ENCODE measurements at regions not wholly inside any gene's neighbourhood (a gene's known extent, or its start where the extent isn't known, plus 50 kb on each side); places are given as distances from the start of the nearest gene placed in this dataset.
"Not testable (repeated sequence)": the region's sequence is repeated elsewhere in the genome, so short reads cannot be mapped to it uniquely, and the experiment has no call there.

DNA sequence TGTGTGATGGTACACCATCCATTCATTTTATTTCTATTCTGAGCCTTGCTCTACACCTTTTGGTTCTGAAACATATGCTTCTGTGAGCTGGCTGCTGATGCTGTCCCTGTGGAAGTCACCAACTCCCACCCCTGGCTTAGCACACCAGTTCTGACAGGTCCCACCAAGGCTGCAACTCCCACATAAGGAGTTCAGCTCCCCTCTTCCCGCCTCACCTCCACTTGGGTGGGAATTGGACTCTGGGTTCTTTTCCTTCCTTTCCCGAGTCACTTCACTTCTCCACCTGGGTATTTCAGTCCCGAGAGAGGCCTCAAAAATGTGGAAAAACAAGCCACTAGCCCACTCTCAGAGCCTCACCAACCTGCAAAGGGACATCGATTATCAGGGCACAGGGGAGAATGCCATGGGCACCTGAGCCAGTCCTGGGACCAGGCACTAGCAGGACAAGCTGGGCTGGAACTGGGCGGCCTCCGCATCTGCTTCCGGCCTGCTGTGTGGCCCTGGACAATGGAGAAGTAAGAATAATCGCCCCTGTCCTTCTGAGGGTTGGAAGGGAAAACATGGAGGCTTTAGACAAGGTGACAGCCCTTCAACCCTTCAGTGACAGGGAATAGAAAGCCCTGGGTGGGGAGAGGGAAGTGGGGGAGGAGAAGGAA, 80.1 kb downstream of the IGLL1 start:
- Histone ChIP-seq H3K4me3 (no peak overlapping the region), H3K4me1 (no peaks in the 10 kb centered on the region), H3K27me3 (no peaks in the 10 kb centered on the region), H3K9me3 (no peaks in the 10 kb centered on the region), H3K27ac (no peak overlapping the region), H3K36me3 (no peaks in the 10 kb centered on the region)
- TF ChIP-seq, protein P1, sequence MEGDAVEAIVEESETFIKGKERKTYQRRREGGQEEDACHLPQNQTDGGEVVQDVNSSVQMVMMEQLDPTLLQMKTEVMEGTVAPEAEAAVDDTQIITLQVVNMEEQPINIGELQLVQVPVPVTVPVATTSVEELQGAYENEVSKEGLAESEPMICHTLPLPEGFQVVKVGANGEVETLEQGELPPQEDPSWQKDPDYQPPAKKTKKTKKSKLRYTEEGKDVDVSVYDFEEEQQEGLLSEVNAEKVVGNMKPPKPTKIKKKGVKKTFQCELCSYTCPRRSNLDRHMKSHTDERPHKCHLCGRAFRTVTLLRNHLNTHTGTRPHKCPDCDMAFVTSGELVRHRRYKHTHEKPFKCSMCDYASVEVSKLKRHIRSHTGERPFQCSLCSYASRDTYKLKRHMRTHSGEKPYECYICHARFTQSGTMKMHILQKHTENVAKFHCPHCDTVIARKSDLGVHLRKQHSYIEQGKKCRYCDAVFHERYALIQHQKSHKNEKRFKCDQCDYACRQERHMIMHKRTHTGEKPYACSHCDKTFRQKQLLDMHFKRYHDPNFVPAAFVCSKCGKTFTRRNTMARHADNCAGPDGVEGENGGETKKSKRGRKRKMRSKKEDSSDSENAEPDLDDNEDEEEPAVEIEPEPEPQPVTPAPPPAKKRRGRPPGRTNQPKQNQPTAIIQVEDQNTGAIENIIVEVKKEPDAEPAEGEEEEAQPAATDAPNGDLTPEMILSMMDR (IDR thresholded peaks at IDR 0.05) = no peak
- TF ChIP-seq POLR2A (IDR thresholded peaks at IDR 0.05) = no peak
- 66% methylated on average over 7 of the region's 8 CpGs for WGBS (ENCODE audit: insufficient coverage, low coverage, low lambda C conversion rate, missing lambda C conversion rate)
- no peak for ATAC-seq
- no peak for DNase-seq
- intact Hi-C loops (cut with DNase I) = no loop called here

DNA sequence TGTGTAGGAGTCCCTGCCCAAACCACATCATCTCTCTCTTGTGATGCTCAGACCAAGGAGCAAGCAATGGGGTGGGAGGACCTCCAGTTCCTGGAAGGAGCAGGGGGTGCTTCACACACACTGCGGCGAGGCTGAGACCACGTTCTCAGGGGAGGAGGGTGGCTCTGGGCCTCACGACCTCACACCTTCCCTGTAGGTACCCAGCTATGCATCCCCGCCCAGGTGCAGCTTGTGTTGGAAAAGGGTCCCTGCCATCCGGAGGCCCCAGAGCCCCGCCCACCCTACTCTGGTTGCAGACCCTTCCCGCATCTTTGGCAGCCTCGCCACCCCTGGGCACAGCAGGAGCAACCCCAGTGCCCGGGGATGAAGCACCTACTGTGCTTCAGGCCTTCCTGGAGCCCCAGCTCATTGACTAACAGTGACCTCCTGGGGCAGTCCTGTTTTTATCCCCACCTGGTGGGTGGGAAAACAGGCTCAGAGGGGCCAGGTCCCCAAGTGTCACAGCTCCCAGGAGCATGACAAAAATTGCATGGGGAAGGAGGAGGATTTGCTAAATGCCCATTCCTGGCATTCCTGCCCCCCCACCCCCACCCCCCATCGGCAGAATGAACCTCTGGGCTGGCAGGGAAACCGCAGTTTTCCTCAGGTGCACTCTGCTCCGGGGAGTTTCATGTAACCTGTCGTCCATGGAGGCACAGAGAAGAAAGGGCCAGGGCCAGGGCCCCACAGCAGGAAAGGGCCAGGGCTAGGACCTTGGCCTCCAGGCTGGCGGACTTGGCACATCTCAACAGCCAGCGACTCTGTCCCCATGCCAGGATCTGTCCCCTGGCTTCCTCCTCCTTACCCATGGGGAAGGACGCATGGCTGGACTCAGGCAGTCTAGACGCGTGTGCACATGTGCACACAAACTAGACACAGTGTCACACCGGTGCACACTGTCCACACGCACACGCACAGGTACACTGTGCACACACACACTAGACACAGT, 81.0 kb downstream of the IGLL1 start:
- intact Hi-C loops (cut with DNase I) = no loop called here
- H3K36me3 ChIP-seq = no peaks in the 10 kb centered on the region
- 47% methylated on average over 6 of the region's 22 CpGs for WGBS (ENCODE audit: insufficient coverage, low coverage, low lambda C conversion rate, missing lambda C conversion rate)
- H3K9me3 ChIP-seq = no peaks in the 10 kb centered on the region
- no peak overlapping the region for H3K27ac ChIP-seq
- H3K27me3 ChIP-seq = no peaks in the 10 kb centered on the region
- no peak overlapping the region for H3K4me3 ChIP-seq
- no peak for DNase-seq
- TF ChIP-seq POLR2A (IDR thresholded peaks at IDR 0.05) = no peak
- TF ChIP-seq, protein P1 (IDR thresholded peaks at IDR 0.05) = no peak
- no peaks in the 10 kb centered on the region for H3K4me1 ChIP-seq
- ATAC-seq = peak in 3 of 4 donors; percentile 25 to 64 (median 42)

DNA sequence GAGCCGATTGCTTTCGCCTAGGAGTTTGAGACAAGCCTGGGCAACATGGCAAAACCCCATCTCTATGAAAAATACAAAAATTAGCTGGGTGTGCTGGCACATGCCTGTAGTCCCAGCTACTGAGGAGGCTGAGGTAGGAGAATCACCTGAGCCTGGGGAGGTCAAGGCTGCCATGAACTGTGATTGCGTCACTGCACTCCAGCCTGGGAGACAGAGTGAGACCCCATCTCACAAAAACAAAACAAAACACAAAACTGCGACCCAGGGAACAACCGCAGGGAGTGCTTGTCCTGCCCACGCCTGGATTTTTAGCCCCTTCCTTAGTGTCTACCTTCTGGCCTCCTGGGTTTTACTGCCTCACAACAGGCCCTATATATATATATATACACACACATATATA, 82.2 kb downstream of the IGLL1 start:
- WGBS (ENCODE audit: insufficient coverage, low coverage, low lambda C conversion rate, missing lambda C conversion rate) = 52% methylated on average over 4 of the region's 6 CpGs
- H3K4me3 ChIP-seq; DNase-seq; H3K9me3 ChIP-seq; intact Hi-C loops (cut with DNase I); H3K27ac ChIP-seq; H3K36me3 ChIP-seq; ATAC-seq; H3K4me1 ChIP-seq; H3K27me3 ChIP-seq: not testable (repeated sequence)

DNA sequence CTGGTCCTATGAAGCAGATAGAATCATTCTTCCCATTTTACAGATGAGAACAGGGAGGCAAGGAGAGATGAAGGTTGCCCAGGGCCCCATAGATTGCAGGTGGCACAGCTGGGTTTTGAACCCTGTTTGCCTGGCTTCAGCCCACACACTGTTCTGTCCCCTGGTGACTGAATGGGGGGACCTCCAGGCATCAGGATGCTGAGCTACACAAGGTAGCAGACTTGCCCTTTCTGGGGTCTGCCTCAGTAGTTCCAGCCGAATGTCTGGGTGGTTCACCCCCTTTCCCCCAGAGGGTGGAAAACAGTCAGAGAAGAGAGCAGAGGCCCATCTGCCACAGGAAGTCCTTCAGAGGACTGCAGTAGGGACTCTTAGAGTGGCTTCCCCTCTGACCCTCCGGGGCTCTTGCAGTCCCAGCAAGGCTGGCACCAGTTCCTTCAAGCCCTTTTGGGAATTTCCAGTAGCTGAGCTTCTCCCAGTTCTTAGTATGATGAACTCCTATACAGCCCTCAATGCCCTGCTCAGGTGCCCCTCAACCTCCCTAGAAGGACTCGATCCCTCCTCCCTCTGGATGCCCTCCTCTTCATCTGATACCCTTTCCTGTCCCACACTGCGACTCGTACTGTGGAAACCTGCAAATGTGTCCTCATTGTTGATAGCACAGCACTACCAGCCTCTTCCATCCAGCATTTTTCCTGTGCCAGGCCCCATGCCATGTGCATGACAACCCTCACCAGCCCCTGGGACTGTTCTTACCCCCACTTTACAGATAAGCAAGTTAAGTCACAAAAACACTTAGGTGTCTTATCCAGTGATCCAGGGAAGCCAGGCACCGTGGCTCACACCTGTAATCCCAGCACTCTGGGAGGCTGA, 82.8 kb downstream of the IGLL1 start:
- TF ChIP-seq, protein P1 (IDR thresholded peaks at IDR 0.05) = no peak
- TF ChIP-seq POLR2A (IDR thresholded peaks at IDR 0.05) = no peak
- intact Hi-C loops (cut with DNase I) = no loop called here
- 72% methylated on average over 6 of the region's 6 CpGs for WGBS (ENCODE audit: insufficient coverage, low coverage, low lambda C conversion rate, missing lambda C conversion rate)

More for the DNA sequence above, 82.8 kb downstream of the IGLL1 start:
- ATAC-seq (no peak), DNase-seq (no peak)
- no peaks in the 10 kb centered on the region for H3K27me3 ChIP-seq
- H3K4me3 ChIP-seq = no peak overlapping the region
- no peak overlapping the region for H3K27ac ChIP-seq
- H3K4me1 ChIP-seq = no peaks in the 10 kb centered on the region
- H3K36me3 ChIP-seq = no peaks in the 10 kb centered on the region
- no peaks in the 10 kb centered on the region for H3K9me3 ChIP-seq

Data from right lobe of liver (tissue), 6 donors.